GM21576 (cell line): ENCODE measurements at regions not wholly inside any gene's neighbourhood (a gene's known extent, or its start where the extent isn't known, plus 50 kb on each side); places are given as distances from the start of the nearest gene placed in this dataset.

Experiments
- ATAC-seq: cut with Tn5 transposase; IDR thresholded peaks from one replicate; pipeline ENCODE4 v1.9.1; 2021; ENCODE audit warnings: mild to moderate bottlenecking, moderate library complexity; ENCODE audit not compliant: unreplicated experiment

DNA sequence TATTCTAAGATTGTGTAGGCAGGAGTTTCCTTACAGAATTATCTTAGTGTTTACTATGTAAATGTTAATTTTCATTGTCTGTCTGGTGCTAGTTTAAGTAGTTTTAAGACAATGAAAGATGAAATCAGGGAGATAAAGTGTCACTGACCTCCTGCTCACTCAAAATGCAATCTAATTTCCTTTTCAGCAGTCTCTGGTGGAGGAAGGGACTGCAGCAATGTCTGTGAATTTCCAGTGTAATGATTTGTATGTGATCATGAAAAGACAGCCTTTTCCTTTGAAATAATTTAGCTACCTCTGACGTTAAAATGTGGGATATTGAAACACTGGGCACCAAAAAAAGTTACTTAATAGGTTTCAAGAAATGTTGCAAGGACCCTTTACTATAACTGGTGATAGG is 779.7 kb upstream of the FLRT2 start:
- no peak for ATAC-seq

DNA sequence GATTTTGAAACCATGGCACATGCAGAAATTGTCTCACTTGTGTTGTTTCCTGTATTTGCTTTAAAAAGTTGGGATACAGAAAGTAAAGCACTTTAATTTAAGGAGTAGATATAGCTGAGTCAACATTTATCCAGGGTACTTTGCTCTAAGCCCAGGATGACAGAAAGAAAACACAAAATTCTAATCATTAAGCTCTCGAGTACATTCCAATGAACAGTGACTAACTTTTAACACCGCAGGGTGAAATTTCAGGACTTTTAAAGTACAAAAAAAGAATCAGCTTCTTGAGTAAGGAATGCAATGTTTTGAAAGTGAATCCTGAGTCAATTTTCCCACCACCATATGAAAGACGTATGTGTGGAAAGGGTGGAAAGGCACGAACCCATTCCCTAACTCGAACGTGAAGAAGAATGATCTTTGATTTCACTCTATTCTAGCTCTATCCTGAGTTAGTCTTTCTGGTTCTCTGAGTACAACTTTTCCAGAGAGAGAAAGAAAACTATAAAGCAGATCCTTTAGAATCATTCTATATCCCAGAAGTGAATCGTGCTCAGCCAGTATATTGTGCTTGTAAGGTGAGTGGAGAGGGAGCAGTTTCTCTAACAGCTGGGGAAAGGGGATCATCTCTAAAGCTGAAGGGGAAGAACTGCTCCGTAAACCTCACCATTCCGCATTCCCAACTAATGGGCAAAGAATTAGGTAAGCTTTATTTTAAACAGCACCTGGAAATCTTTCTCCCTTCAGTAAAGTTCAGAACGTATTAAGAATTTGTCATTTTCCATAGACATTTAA is 779.0 kb upstream of the FLRT2 start:
- ATAC-seq: no peak

DNA sequence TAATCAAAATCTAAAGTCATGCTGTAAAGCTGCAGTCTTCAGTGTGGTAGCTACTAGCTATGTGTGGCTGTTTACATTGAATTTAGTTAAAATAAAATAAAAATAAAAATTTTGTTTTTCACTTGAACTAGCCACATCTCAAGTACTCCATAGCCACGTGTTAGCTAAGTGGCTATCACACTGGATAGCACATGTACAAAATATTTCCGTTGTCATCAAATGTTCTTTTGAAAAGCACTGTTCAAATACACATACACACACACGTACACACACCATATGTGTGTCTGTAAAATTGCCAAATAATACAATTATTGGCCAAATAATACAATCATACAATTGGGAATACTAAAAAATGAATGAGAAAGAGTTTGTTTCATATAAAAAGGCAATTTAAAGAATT is 778.2 kb upstream of the FLRT2 start:
- ATAC-seq: no peak

DNA sequence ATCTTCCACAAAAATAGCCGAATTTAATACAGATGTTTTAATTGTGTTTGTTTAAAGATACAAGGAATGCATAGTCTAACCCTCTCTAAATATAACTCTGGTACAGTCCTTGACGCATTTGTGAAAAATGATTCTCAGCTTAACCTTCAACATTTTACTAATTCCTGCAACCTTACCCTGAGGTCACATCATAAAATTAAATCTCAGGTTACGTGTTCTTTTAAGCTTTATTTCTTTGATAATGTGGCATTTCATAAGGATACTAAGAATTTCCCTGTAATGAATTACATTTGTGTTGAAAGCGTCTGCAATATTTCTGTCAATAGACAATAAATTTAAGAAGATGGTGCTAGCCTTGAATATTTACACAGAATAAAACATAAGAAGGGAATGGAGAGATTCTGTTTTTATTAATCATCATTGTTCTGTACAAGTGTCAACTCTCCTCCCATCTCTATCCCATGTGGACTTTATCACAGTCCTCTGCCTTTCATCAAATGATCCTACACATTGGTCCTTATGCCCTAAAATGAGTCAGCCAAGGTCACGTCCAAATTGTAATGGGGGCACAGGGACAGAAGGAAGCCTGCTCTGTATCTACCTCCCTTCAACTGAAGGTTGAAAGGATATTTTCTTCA is 769.3 kb upstream of the FLRT2 start:
- ATAC-seq: no peak

DNA sequence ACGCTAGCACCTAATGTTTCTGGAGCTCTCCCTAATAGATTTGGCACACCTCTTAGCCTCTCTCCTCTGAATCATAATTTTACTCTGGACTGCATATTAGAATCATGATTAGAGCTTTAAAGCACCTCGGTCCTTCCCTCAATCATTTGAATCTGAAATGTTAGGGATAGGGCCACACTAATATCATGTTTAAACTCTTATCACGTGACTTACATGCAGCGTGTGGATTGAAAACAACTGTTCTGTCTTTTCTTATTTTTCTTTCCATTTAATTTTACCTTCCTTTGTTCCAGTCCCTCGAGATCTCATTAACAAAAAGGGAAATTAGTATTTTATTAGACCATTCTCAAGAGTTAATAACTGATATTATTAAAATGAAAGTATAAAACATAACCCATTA is 762.5 kb upstream of the FLRT2 start:
- no peak for ATAC-seq

DNA sequence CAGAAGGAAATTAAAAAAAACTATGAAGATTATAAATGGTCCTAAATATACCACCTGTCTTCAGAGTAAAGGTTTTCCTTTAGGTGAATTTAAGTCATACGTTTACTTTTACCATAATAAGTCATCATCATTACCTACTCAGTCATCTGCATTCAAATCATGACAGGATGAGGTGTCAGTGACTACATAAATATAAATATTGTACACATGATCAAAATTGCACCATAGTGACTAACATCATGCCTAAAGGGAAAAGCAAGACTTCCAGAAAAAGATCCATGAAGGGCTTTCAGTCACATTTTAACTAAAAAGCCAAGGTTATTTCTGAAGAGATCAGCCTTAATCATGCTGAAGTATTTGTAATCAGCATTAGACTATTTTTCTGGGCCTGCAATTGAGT is 759.9 kb upstream of the FLRT2 start:
- ATAC-seq: no peak

DNA sequence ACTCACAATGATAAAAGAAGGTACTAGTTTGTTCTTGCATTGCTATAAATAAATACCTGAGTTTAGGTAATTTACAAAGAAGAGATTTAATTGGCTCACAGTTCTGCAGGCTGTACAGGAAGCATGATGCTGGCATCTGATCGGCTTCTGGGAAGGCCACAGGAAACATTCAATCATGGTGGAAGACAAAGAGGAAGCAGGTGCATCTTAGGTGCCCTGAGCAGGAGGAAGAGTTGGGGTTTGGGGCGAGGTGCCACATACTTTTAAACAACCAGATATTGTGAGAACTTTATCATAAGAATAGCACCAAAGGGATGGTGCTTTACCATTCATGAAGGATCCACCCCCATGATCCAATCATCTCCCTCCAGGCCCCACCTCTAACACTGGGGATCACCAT is 752.6 kb upstream of the FLRT2 start:
- ATAC-seq: no peak

DNA sequence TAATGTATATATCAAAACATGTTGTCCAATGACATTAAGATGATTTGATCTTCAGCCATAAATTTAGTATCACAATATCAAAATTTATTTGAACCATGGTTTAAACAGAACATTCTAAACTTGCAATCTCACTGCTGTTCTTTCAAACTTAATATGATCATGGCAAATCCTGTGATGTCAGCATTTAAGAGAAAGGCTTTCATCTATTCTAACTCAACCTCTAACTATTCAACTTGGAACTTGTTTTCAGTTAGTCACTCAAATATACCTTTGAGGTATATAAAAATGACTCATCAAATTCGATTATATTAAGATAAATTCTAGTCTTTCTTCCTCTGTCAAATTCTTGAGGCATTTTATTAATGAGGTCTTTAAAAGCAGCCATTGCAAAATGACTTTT is 747.0 kb upstream of the FLRT2 start:
- no peak for ATAC-seq

DNA sequence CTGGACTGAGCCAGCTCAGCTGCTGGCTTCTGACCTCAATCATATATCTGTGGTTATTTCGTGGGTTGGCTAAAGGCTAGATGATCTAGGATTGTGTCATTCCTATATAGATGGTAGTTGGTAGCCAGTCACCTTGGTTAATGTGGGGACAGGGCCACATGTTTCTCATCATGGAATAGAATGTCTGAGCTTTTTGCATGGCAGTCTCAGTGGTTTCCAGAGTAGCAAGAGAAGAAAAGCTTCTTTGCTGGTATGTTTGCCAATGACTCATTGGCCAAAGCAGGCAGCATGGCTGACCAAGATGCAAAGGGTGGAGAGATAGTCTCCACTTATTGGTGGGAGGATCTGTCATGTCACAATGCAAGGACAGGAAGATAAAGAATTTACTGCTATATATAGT is 746.4 kb upstream of the FLRT2 start:
- no peak for ATAC-seq

DNA sequence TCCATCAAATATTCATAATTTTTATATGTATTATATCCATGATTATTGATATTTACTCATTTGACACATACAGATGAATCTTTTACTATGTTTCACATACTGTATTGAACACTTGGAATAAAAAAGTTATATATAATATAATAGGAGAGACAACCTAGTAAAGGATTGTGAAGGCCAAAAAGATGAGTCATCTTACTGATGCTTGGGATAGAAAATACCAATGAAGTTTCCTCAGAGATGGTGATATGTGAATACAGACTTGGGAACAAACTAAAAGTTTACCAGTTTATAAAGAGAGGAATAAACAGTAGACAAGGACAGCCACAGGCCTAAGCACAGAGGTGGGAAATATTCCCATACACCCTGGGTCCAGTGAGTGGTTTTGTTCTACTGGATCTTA is 743.9 kb upstream of the FLRT2 start:
- ATAC-seq: no peak

DNA sequence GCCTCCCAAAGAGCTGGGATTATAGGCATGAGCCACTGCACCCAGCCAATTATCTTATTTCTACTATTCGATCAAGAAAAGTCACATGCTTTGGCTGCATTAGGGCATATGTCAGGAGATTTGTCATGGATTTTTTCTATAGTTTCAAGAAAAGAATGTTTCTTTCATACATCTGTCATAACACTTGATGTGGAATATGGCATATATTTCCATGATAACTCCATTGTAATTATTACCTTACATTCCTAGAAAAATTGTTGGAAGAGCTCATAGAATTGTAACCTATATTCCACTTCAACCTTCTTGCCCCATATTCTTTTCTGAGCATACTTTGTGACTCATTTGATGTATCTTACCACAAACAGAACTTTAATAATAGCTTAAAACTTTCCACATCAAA is 740.9 kb upstream of the FLRT2 start:
- ATAC-seq: no peak

DNA sequence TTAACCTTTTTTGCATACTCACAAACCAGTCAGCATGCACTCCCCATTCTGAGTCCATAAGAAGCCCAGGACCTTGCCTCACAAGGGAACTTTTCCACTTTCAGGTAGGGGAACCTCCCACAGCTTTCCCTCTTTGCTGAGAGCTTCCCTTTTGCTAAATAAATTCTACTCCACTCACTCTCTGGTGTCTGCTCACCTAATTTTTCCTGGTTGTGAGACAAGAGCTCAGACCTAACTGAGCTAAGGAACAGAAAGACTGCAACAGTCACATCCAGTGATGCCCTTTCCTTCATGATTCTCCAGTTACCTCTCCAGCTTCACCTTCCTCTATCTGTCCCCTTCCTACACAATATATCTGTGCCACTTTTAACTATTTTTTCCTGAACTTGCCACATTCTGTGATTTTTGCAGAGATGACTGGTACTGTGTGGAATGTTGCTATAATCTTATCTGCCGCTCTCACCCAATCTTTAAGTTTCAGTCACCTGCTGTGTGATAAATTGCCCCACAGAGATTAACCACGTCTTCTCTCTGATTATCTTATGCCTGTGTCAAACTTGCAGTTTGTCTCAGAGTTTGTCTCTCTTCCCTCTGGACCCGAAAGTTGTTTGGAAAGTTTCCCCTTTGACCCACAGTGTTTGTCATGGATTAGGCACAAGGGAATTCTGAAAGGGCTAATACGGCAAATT is 737.1 kb upstream of the FLRT2 start:
- ATAC-seq: no peak

DNA sequence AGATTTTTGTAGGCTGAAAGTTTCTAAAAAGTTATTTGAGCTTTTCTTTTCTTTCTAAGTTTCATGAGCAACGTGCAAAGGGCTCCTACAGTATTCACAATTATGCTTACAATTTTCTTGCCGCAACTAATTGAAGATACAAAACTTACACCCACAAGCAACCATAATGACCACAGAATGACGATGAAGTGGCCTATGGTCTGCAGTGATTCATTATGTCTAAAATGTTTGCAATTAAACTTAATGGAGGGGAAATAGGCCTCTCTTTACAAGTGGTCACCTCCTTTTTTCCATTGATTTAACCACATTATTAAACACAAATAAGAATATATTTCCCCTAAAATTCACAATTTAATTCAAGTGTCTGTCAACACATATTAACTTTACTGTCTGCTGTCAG is 732.6 kb upstream of the FLRT2 start:
- ATAC-seq: no peak

DNA sequence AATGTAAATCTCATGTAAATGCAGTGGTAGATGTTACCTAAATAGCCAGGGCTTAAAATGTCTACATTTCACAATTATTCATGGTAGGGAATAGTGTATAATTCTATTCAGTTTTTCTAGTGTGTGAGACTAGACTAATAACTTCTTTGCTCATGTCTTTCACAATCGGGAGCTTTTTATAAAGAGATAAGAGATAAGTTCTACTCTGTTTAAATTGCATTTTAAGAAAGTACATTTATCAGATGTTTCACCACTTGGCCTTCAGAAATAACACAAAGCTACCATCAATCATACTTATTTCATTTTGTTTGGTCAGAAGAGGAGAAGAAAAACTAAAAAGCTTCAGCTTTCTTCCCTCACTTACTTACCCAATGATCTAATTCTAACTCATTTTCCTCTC is 725.5 kb upstream of the FLRT2 start:
- no peak for ATAC-seq

DNA sequence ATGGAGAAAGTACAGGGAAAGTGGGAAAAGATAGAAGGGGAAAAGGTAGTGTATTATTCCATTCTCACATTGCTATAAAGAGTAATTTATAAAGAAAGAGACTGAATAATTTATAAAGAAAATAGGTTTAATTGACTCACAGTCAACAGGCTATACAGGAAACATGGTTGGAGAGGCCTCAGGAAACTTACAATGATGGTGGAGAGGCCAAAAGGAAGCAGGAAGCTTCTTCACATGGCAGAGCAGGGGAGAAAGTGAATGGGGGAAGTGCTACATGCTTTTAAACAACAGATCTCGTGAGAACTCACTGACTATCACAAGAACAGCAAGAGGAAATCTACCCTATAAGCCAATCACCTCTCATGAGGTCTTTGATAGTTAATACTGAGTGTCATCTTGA is 725.0 kb upstream of the FLRT2 start:
- ATAC-seq: no peak

DNA sequence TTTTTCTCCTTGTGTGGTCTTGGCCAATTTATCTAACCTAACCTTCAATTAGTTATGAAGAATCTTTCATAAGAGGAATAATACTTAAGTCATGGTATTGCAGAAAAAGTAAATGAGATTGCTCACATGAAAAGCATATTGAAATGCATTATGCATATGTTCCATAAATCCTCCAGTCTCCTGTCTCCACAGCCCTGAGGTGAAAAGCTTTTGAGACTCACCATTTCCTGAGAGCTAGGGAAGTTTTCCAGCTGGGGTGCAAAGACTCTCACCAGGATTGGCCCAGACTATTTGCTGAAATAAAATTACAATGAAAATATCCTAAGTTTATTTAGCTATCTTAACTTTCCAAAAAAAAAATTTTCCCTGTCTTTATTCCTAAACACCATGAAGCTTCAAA is 723.8 kb upstream of the FLRT2 start:
- ATAC-seq: no peak

DNA sequence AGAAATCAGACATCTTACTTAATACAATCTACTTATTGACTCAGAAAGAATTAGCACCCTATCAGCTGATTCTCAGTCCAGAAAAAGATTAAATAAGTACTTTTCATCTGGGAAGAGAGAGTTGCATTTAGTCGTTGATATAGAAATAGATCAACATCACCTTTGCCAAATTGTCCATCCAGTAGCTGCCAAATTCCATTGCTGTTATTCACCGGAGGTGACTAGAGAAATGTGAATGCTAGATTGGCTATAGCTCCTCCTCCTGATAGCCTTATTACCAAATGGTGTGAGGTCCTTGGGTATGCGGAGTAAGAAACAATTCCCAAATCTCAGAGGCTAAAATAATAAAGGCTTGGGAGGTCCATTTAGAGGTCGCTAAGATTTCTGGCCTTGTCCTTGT is 723.3 kb upstream of the FLRT2 start:
- no peak for ATAC-seq

DNA sequence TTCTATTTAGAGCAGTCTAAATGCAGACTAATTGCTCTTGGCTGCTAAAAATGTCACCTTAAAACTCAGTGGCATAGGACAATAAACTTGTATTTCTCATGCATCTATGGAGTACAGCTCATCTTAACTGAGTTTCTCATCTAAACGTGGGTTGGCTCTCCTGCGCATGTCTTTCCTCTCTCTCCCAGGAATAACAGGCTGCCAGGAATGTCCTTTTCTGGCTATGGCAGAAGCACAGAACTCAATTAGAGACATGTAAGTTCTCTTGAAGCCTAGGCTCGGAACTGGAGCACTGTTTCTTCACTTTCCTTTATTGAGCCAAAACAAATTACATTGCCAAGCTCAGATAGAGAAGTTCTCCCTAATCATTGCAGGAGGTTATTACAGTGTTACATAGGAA is 722.3 kb upstream of the FLRT2 start:
- no peak for ATAC-seq

DNA sequence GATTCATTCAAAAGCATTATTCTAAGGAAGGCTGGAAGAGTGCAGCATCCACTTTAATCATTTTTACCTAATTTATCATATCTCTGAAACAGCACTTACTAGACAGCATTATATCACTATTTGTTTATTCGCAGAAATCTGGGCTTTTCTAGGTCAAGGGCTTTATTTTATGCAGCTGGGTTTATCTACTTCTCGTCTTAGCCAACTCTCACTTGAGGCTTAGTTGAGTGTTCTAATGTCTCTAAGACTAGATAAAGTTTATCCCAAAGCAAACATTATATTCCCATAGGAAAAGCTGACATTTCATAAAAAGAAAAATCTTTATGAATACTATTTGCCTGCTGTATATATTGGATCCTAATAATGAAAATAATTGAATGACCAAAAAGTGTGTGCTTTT is 720.8 kb upstream of the FLRT2 start:
- ATAC-seq: no peak

DNA sequence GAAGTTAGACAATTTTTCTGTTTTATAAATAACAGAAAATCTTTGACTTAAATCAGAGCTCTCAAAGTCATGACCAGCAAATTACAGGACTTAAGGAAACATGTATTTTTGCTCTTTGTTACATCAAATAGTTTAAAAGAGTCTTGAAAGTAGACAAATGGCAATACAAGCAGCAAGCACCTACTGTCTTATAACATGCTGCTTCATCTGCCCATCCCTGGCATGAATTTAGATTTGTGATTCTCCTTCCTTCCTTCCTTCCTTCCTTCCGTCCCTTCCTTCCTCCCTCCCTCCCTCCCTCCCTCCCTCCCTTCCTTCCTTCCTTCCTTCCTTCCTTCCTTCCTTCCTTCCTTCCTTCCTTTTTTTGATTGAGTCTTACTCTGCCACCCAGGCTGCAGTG is 715.6 kb upstream of the FLRT2 start:
- ATAC-seq: no peak

DNA sequence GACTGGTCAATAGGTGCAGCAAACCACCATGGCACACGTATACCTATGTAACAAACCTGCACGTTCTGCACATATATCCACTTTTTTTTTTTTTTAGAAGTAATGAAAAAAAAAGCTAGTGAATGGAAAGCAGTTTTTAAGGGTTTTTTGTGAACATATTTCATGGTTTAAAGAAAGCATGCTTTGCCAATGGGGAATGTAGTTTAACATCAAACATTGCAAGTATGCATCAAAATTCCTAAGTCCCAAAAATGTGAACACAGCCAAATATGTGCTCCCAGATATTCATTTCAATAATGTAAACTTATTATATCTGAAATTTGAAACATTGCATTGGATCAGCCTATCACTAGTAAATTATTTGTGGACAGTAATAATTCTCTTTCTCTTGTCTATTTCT is 710.4 kb upstream of the FLRT2 start:
- no peak for ATAC-seq

DNA sequence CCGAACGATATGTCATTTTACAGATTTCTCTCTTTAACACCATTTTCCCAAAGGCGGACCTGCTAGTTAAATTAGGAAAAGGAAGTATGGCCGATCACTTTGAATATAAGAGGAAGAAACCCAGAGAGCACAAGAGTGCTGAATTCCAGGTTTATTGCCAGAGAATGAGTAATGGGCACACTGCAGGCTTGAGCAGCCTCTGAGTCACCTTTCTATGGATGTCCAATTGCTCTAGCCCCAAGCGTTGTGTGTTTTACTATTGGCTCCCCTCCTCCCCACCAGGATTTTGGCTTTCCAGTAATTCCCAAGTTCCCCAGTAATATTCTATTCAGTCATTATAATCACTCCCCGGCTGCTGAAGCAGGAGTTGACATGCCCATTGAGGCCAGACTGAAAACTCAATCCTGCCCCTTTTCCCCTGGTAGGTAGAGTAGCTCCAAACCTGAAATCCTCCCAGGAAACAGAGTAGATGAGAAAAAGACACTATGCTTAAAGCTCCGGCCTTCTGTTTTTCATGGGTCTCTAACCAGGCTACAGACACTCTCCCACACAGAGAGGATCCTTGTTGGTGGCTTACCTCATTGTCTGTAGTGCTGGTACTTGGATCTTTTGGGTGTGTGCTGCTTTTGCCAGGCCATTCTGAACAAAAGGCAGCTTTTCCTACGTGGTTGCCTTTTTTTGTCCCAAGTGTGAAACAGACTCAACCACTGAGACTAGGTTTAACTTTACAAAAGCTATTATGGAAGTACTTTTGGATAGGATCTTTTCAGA is 704.3 kb upstream of the FLRT2 start:
- ATAC-seq: no peak
